22Rv1 (cell line): ENCODE measurements at regions not wholly inside any gene's neighbourhood (a gene's known extent, or its start where the extent isn't known, plus 50 kb on each side); places are given as distances from the start of the nearest gene placed in this dataset.

Source experiments
- H3K27ac ChIP-seq: fragments of 450-650 bp; 2 replicates; pipeline ENCODE4 v1.5.1; 2017
- ZFX ChIP-seq: fragments of 450-650 bp; IDR thresholded peaks from 2 replicates; pipeline ENCODE4 v1.6.1; 2017; ENCODE audit warnings: antibody characterized with exemption, borderline replicate concordance
- TF ChIP-seq, protein P1 (sequence below): fragments of 450-650 bp; IDR thresholded peaks from 2 replicates; pipeline ENCODE4 v1.5.1; 2017; ENCODE audit warnings: mild to moderate bottlenecking

GRCh38 chr14:53628261-53628660 lies 328.4 kb downstream of the BMP4 start:
- H3K27ac ChIP-seq, result no peak overlapping the region
- TF ChIP-seq ZFX, result no peak
- TF ChIP-seq, protein P1, sequence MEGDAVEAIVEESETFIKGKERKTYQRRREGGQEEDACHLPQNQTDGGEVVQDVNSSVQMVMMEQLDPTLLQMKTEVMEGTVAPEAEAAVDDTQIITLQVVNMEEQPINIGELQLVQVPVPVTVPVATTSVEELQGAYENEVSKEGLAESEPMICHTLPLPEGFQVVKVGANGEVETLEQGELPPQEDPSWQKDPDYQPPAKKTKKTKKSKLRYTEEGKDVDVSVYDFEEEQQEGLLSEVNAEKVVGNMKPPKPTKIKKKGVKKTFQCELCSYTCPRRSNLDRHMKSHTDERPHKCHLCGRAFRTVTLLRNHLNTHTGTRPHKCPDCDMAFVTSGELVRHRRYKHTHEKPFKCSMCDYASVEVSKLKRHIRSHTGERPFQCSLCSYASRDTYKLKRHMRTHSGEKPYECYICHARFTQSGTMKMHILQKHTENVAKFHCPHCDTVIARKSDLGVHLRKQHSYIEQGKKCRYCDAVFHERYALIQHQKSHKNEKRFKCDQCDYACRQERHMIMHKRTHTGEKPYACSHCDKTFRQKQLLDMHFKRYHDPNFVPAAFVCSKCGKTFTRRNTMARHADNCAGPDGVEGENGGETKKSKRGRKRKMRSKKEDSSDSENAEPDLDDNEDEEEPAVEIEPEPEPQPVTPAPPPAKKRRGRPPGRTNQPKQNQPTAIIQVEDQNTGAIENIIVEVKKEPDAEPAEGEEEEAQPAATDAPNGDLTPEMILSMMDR, result no peak

DNA sequence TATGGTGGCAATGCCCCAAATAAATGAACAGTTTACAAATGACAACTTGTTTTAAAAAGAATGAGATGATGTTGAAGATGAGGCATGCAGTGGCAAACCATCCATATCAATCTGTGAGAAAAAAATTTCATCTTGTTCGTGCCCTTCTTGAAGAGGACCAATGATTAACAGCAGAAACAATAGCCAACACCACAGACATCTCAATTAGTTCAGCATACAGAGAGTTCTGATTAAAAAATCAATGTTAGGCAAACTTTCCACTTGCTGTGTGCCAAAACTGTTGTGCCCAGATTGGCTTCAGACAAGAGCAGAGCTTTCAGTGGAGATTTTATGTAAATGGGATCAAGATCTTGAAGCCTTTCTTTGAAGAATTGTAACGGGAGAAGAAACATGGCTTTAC lies 329.9 kb downstream of the BMP4 start:
- TF ChIP-seq ZFX, result no peak
- TF ChIP-seq, protein P1, result no peak
- H3K27ac ChIP-seq, result no peak overlapping the region

GRCh38 chr14:53622447-53622846 lies 334.2 kb downstream of the BMP4 start:
- TF ChIP-seq ZFX, result no peak
- TF ChIP-seq, protein P1, result no peak

DNA sequence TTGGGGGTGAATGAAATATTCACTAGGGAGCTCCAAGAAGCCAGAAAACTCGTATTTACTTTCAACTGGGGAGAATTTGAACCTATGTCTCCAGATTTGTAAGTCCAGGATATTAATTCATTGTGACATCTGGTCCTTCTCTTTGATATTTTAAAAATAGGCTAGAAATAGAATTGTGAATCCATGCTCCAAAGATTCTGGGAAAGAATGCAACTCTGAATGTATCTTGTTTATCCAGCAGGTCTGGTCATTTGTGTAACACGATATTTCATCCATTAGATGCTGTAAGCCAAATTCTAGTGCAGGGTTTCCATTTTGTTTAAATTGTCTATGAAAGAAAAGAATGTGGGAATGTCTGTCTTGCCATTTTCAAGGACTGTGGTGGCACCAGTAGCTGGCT lies 334.7 kb downstream of the BMP4 start:
- TF ChIP-seq, protein P1, result no peak
- TF ChIP-seq ZFX, result no peak
- no peak overlapping the region for H3K27ac ChIP-seq

More at GRCh38 chr14:53622447-53622846, 334.2 kb downstream of the BMP4 start:
- H3K27ac ChIP-seq, result no peak overlapping the region

- TF ChIP-seq, protein P1, result no peak
- TF ChIP-seq ZFX, result no peak
- H3K27ac ChIP-seq, result no peak overlapping the region
Observed at GRCh38 chr14:53621433-53621832, 335.2 kb downstream of the BMP4 start.

DNA sequence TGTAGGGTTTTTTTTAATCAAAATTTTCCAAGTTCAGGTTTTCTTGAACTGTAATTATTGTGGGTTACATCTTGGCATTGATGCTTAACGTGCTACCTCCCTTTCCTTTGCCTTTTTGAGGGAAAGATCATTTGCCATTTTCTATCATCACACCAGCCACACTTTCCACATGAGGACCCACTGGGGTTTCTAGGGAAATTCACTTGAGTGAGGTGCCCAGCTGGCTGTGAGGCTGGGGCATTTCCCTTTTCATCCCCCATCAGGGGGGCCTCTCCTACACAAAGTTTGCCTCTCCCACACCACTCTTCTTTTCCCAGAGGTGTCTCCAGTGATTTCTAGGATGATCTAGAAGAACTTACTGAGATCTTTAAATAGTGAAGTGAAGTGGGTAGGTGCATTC lies 335.7 kb downstream of the BMP4 start:
- TF ChIP-seq, protein P1, result no peak
- TF ChIP-seq ZFX, result no peak
- no peak overlapping the region for H3K27ac ChIP-seq

- TF ChIP-seq ZFX, result no peak
- TF ChIP-seq, protein P1, result no peak
Observed at GRCh38 chr14:53620317-53620716, 336.3 kb downstream of the BMP4 start.

More at GRCh38 chr14:53620317-53620716, 336.3 kb downstream of the BMP4 start:
- H3K27ac ChIP-seq, result no peak overlapping the region
